Spleen (tissue), 11 donors: ENCODE measurements at regions not wholly inside any gene's neighbourhood (a gene's known extent, or its start where the extent isn't known, plus 50 kb on each side); places are given as distances from the start of the nearest gene placed in this dataset.

Experiments used
- DNase-seq: peaks from one replicate; pipeline ENCODE4 v3.0.0-alpha.2; 2020
- H3K27ac ChIP-seq, 8 donors: fragments of 200-600 bp; sonication (generic) in 7 of 8; 1 replicate in 4 of 8; 2 replicates in 4 of 8; pipeline versions ENCODE4 v1.5.0 to v1.8.0; 2016 to 2021; ENCODE audit warnings: inconsistent platforms in 4 of 8, mild to moderate bottlenecking in 4 of 8, moderate library complexity in 1 of 8
- H3K27me3 ChIP-seq, 7 donors: fragments of 200-600 bp; sonication (generic) in 6 of 7; replicated peaks in 1 of 7; 1 replicate in 4 of 7; 2 replicates in 3 of 7; pipeline versions ENCODE4 v1.5.0 to v1.8.0; 2016 to 2021; ENCODE audit warnings: inconsistent platforms in 3 of 7, mild to moderate bottlenecking in 1 of 7
- H3K36me3 ChIP-seq, 6 donors: fragments of 200-600 bp; sonication (generic) in 5 of 6; 1 replicate in 4 of 6; 2 replicates in 2 of 6; pipeline versions ENCODE4 v1.5.0 to v1.8.0; 2016 to 2021; ENCODE audit warnings: inconsistent platforms in 2 of 6
- H3K4me1 ChIP-seq, 6 donors: fragments of 200-600 bp; sonication (generic) in 5 of 6; 1 replicate in 3 of 6; 2 replicates in 3 of 6; pipeline versions ENCODE4 v1.5.0 to v1.8.0; 2016 to 2021; ENCODE audit warnings: inconsistent platforms in 3 of 6
- H3K4me3 ChIP-seq, 8 donors: fragments of 200-600 bp; sonication (generic) in 7 of 8; 1 replicate in 4 of 8; 2 replicates in 4 of 8; pipeline versions ENCODE4 v1.5.0 to v1.8.0; 2016 to 2021; ENCODE audit warnings: inconsistent platforms in 4 of 8, mild to moderate bottlenecking in 4 of 8, moderate library complexity in 2 of 8
- H3K9me3 ChIP-seq, 8 donors: fragments of 200-600 bp; sonication (generic) in 7 of 8; 1 replicate in 4 of 8; 2 replicates in 4 of 8; pipeline versions ENCODE4 v1.5.0 to v1.8.0; 2016 to 2021; ENCODE audit warnings: inconsistent platforms in 4 of 8
- POLR2A ChIP-seq, 3 donors: fragments of 450-650 bp; IDR thresholded peaks; one replicate each; pipeline ENCODE4 v1.5.1; 2017; ENCODE audit warnings: antibody characterized with exemption in 3 of 3, mild to moderate bottlenecking in 1 of 3
- POLR2AphosphoS5 ChIP-seq, 3 donors: sonication (generic); formaldehyde crosslinking; IDR thresholded peaks; one replicate each; pipeline ENCODE4 v1.5.1; 2017; ENCODE audit warnings: antibody characterized with exemption in 3 of 3
- WGBS, 5 donors: extraction: QIAGEN DNeasy Blood & Tissue Kit in 3 of 5; methylation state at CpG; one replicate each; pipeline versions ENCODE4 v1.1.5 to v1.1.7; 2013 to 2018; 5-methylcytosine and 5-hydroxymethylcytosine counted together
- intact Hi-C: fragments of 100-400 bp; cut with DNase I; formaldehyde crosslinking; loops from one replicate; pipeline ENCODE4 v1.15.0; 2023; ENCODE audit warnings: low total_unique reads
- TF ChIP-seq, protein P1 (sequence below), 11 experiments: fragments of 200-600 bp in 7 of 11; fragments of 450-650 bp in 4 of 11; sonication (generic) in 4 of 11; IDR thresholded peaks in 8 of 11; conservative IDR thresholded peaks in 3 of 11; 1 replicate in 7 of 11; 2 replicates in 4 of 11; pipeline versions ENCODE4 v1.4.0 to v1.8.0; 2016 to 2021; ENCODE audit warnings: antibody characterized with exemption in 11 of 11, inconsistent platforms in 4 of 11, mild to moderate bottlenecking in 1 of 11
- donor health status: healthy with polysubstance abuse.
- donor health status: DM: no; HTN: no; CAD: no; lungs with moderate emphysema.
- donor health status: DM: no; HTN: no; CAD: no.
- donor health status: Bipolar disorder and iron deficiency.
- donor health status: healthy.
- donor health status: DM: no; HTN: no; CAD: no.
- donor health status: DM: yes; HTN: yes; CAD: no.

DNA sequence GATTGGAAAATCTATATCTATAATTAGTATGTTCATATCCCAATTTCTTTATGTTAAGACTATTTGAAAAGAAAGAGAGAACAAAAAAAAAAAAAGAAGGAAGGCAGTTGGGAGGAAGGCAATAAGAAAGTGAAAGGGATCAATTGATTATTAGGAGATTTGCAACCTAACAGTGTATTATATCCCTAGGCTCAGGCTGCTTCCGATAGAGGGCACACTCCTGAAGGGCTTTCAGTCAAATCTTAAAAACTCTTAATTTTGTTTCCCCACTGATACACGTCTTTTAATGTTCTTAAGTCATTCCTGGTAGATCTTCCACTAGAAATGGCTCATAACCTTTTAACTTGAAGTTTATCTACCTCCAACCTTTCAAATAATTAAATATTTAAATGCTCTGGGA, 763.9 kb downstream of the BCL11A start:
- Histone ChIP-seq H3K36me3 (no peaks in the 10 kb centered on the region), H3K9me3 (peaks cover 0 to 12% (median 5%) of the 10 kb centered on the region in 8 donors), H3K27me3 (no peaks in the 10 kb centered on the region), H3K27ac (no peak overlapping the region), H3K4me1 (no peaks in the 10 kb centered on the region), H3K4me3 (no peak overlapping the region)
- DNase-seq: no peak
- TF ChIP-seq POLR2A (IDR thresholded peaks at IDR 0.05) (no peak), POLR2AphosphoS5 (IDR thresholded peaks at IDR 0.05) (no peak)
- TF ChIP-seq, protein P1, sequence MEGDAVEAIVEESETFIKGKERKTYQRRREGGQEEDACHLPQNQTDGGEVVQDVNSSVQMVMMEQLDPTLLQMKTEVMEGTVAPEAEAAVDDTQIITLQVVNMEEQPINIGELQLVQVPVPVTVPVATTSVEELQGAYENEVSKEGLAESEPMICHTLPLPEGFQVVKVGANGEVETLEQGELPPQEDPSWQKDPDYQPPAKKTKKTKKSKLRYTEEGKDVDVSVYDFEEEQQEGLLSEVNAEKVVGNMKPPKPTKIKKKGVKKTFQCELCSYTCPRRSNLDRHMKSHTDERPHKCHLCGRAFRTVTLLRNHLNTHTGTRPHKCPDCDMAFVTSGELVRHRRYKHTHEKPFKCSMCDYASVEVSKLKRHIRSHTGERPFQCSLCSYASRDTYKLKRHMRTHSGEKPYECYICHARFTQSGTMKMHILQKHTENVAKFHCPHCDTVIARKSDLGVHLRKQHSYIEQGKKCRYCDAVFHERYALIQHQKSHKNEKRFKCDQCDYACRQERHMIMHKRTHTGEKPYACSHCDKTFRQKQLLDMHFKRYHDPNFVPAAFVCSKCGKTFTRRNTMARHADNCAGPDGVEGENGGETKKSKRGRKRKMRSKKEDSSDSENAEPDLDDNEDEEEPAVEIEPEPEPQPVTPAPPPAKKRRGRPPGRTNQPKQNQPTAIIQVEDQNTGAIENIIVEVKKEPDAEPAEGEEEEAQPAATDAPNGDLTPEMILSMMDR (IDR thresholded peaks at IDR 0.05 in 8 of 11, conservative IDR thresholded peaks at IDR 0.05 in 3 of 11): no peak
- intact Hi-C loops: no loop called here
- WGBS, 5 donors: 43 to 82% (median 73%) methylated on average over 2 of the region's 2 CpGs

DNA sequence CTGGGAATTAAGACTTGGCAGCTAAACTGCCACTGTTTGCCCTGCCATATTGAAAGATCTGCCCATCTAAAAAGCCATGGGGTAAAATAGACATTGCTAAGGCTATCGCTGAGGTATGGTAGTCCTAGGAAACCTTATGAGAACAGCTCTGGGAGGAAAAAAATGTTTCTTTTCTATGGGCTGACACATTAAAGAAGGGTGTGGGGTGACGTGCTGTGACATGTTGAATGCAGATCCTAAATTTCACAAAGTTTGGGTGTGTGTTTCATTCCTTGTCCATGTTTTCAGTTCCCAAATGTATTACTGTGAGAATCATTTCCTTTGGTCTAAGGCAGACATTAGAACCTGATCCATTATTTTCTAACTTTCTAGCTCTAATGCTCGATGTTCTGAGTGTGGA, 766.4 kb downstream of the BCL11A start:
- Histone ChIP-seq H3K36me3 (no peaks in the 10 kb centered on the region), H3K4me3 (no peak overlapping the region), H3K27ac (no peak overlapping the region), H3K4me1 (no peaks in the 10 kb centered on the region), H3K27me3 (no peaks in the 10 kb centered on the region), H3K9me3 (no peaks in the 10 kb centered on the region)
- 84 to 90% (median 86%) methylated on average over 3 of the region's 3 CpGs for WGBS, 5 donors
- no peak for DNase-seq
- intact Hi-C loops: no loop called here
- no peak for TF ChIP-seq POLR2AphosphoS5 (IDR thresholded peaks at IDR 0.05)
- no peak for TF ChIP-seq POLR2A (IDR thresholded peaks at IDR 0.05)
- TF ChIP-seq, protein P1 (IDR thresholded peaks at IDR 0.05 in 8 of 11, conservative IDR thresholded peaks at IDR 0.05 in 3 of 11): no peak

GRCh38 chr2:59786684-59787083, 766.8 kb downstream of the BCL11A start:
- Histone ChIP-seq H3K36me3 (no peaks in the 10 kb centered on the region), H3K27me3 (no peaks in the 10 kb centered on the region), H3K4me3 (no peak overlapping the region), H3K27ac (no peak overlapping the region), H3K9me3 (no peaks in the 10 kb centered on the region), H3K4me1 (no peaks in the 10 kb centered on the region)
- no peak for DNase-seq
- WGBS, 5 donors: 44 to 86% (median 82%) methylated on average over 1 of the region's 1 CpG
- no peak for TF ChIP-seq POLR2A (IDR thresholded peaks at IDR 0.05)
- TF ChIP-seq POLR2AphosphoS5 (IDR thresholded peaks at IDR 0.05): no peak
- TF ChIP-seq, protein P1 (IDR thresholded peaks at IDR 0.05 in 8 of 11, conservative IDR thresholded peaks at IDR 0.05 in 3 of 11): no peak
- intact Hi-C loops: no loop called here

- intact Hi-C loops: no loop called here
- Histone ChIP-seq H3K27ac (no peak overlapping the region), H3K9me3 (no peaks in the 10 kb centered on the region), H3K4me3 (no peak overlapping the region), H3K27me3 (no peaks in the 10 kb centered on the region), H3K4me1 (no peaks in the 10 kb centered on the region), H3K36me3 (no peaks in the 10 kb centered on the region)
- DNase-seq: no peak
- TF ChIP-seq, protein P1 (IDR thresholded peaks at IDR 0.05 in 8 of 11, conservative IDR thresholded peaks at IDR 0.05 in 3 of 11): no peak
- TF ChIP-seq POLR2A (IDR thresholded peaks at IDR 0.05) (no peak), POLR2AphosphoS5 (IDR thresholded peaks at IDR 0.05) (no peak)
Measured at GRCh38 chr2:59779571-59779970, 773.9 kb downstream of the BCL11A start.
